Stimulated activated CD4-positive, alpha-beta T cell treated with anti-CD3 and anti-CD28 coated beads, Interleukin-4, amount 100 ng/mL, for 24 hours (primary cell): ENCODE measurements at regions not wholly inside any gene's neighbourhood (a gene's known extent, or its start where the extent isn't known, plus 50 kb on each side); places are given as distances from the start of the nearest gene placed in this dataset.

ENCODE experiments used
- DNase-seq: peaks from one replicate; pipeline ENCODE4 v3.0.0-alpha.2; 2020

GRCh38 chr2:38202713-38203445, 126.9 kb upstream of the CYP1B1 start:
- no peak for DNase-seq

- DNase-seq, result no peak
Observed at GRCh38 chr2:38201784-38202183, 125.8 kb upstream of the CYP1B1 start.

GRCh38 chr2:38200598-38200997, 124.6 kb upstream of the CYP1B1 start:
- no peak for DNase-seq

- DNase-seq, result no peak
Observed at GRCh38 chr2:38199127-38199526, 123.2 kb upstream of the CYP1B1 start.

GRCh38 chr2:38194751-38195150, 118.8 kb upstream of the CYP1B1 start:
- DNase-seq, result no peak

GRCh38 chr2:38192976-38193375, 117.0 kb upstream of the CYP1B1 start:
- DNase-seq, result no peak

- no peak for DNase-seq
Observed at GRCh38 chr2:38192046-38192445, 116.1 kb upstream of the CYP1B1 start.

GRCh38 chr2:38191516-38191915, 115.6 kb upstream of the CYP1B1 start:
- no peak for DNase-seq

- no peak for DNase-seq
Observed at GRCh38 chr2:38190542-38191218, 114.7 kb upstream of the CYP1B1 start.

- DNase-seq, result no peak
Observed at GRCh38 chr2:38187541-38188011, 111.6 kb upstream of the CYP1B1 start.

GRCh38 chr2:38185012-38185491, 109.1 kb upstream of the CYP1B1 start:
- no peak for DNase-seq

- no peak for DNase-seq
Observed at GRCh38 chr2:38182492-38183003, 106.6 kb upstream of the CYP1B1 start.

- no peak for DNase-seq
Observed at GRCh38 chr2:38181806-38182491, 106.0 kb upstream of the CYP1B1 start.

GRCh38 chr2:38180754-38181153, 104.8 kb upstream of the CYP1B1 start:
- no peak for DNase-seq

GRCh38 chr2:38178556-38179419, 102.8 kb upstream of the CYP1B1 start:
- DNase-seq, result no peak

GRCh38 chr2:38178119-38178518, 102.2 kb upstream of the CYP1B1 start:
- no peak for DNase-seq

- no peak for DNase-seq
Observed at GRCh38 chr2:38176619-38177021, 100.7 kb upstream of the CYP1B1 start.

- DNase-seq, result no peak
Observed at GRCh38 chr2:38174646-38175423, 98.9 kb upstream of the CYP1B1 start.

GRCh38 chr2:38174131-38174530, 98.2 kb upstream of the CYP1B1 start:
- DNase-seq, result no peak

GRCh38 chr2:38173683-38174082, 97.7 kb upstream of the CYP1B1 start:
- DNase-seq, result no peak

GRCh38 chr2:38171208-38171855, 95.4 kb upstream of the CYP1B1 start:
- DNase-seq, result no peak
